Epithelial cell of esophagus (primary cell): ENCODE measurements at regions not wholly inside any gene's neighbourhood (a gene's known extent, or its start where the extent isn't known, plus 50 kb on each side); places are given as distances from the start of the nearest gene placed in this dataset.

Experiments used
- DNase-seq: peaks from one replicate; pipeline ENCODE4 v3.0.0; 2010; ENCODE audit warnings: low read depth
- H3K4me3 ChIP-seq: 2 replicates; pipeline ENCODE4 v1.5.1; 2011; ENCODE audit warnings: mild to moderate bottlenecking, low read length, control low read depth
- CTCF ChIP-seq: IDR thresholded peaks from 2 replicates; pipeline ENCODE4 v1.5.1; 2011; ENCODE audit warnings: low read depth, mild to moderate bottlenecking, low read length, control low read depth, inconsistent platforms; ENCODE audit not compliant: insufficient read depth; ENCODE audit errors: missing control alignments

GRCh38 chr3:30273304-30274072 is 332.9 kb upstream of the TGFBR2 start:
- no peak for TF ChIP-seq CTCF
- DNase-seq, result no peak

GRCh38 chr3:30277494-30277893 is 328.9 kb upstream of the TGFBR2 start:
- H3K4me3 ChIP-seq, result no peak overlapping the region
- no peak for DNase-seq
- TF ChIP-seq CTCF, result no peak

More at GRCh38 chr3:30273304-30274072, 332.9 kb upstream of the TGFBR2 start:
- H3K4me3 ChIP-seq, result no peak overlapping the region

- H3K4me3 ChIP-seq, result no peak overlapping the region
- no peak for DNase-seq
- TF ChIP-seq CTCF, result no peak
These were observed 324.9 kb upstream of the TGFBR2 start for GRCh38 chr3:30281526-30281925.

GRCh38 chr3:30282154-30282696 is 324.2 kb upstream of the TGFBR2 start:
- no peak overlapping the region for H3K4me3 ChIP-seq
- TF ChIP-seq CTCF, result no peak
- DNase-seq, result peak; percentile 89

GRCh38 chr3:30285188-30286006 is 321.0 kb upstream of the TGFBR2 start:
- H3K4me3 ChIP-seq, result no peak overlapping the region
- DNase-seq, result no peak
- TF ChIP-seq CTCF, result no peak

GRCh38 chr3:30286007-30286669 is 320.3 kb upstream of the TGFBR2 start:
- TF ChIP-seq CTCF, result no peak
- no peak overlapping the region for H3K4me3 ChIP-seq
- DNase-seq, result peak; percentile 87
